HG03571 (cell line): ENCODE measurements at regions not wholly inside any gene's neighbourhood (a gene's known extent, or its start where the extent isn't known, plus 50 kb on each side); places are given as distances from the start of the nearest gene placed in this dataset.

ENCODE experiments used
- ATAC-seq: cut with Tn5 transposase; IDR thresholded peaks from one replicate; pipeline ENCODE4 v1.9.1; 2021; ENCODE audit not compliant: unreplicated experiment

DNA sequence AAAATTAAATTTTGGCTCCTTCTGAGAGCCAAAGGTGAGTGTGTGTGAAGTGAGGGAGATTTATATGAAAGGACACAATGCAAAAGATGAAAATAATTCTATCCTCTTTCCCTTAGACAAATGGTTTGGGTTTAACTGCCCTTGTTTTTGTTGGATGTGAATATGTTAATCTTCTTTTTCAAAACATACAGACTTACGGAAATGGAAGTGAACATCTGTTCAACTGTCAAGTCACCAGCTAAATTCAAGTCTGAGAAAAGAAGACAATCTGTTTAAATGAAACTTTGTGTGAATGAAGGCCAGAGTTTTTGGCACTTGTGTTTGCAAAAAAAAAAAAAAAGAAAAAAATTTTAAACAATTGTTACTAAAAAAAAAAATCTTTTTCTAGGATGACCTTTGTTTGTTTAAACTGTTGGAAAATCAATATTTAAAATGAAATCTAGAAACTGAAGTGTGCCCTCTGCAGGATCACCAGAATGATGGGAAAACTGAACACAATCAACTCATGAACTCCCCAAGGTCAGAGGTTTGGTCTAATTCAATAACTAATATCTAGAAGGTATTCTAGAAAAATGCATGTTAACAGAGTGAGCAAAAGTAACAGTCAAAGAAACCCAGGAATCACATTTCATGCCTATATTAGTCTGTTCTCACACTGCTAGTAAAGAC, 448.8 kb downstream of the FLRT2 start:
- no peak for ATAC-seq

DNA sequence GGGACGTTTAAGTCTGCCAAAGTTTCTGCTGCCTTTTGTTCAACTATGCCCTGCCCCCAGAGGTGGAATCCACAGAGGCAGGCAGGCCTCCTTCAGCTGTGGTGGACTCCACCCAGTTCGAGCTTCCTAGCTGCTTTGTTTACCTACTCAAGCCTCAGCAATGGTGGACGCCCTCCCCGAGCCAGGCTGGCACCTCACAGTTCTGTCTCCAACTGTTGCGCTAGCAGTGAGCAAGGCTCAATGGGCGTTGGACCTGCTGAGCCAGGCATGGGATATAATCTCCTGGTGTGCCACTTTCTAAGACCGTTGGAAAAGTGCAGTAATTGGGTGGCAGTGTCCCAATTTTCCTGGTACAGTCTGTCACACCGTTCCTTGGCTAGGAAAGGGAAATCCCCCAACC, 444.7 kb downstream of the FLRT2 start:
- no peak for ATAC-seq

DNA sequence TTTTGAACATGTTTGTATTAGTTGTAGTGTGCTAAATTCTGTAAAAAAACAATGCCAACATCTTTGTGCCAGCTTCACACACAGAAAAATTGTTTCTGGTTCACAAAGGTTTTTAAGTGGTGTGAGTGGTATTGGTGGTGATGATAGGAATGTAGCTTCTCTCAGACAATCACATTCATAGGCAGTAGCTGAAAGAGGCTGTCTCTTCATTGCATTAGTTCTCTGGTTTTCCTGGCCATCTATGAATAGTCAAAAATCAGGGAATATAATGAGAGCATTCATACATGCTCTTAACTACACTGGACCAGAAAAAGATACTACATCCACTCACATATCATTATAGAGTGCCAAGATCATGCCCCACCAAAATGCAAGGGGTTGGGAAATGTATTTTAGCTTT, 433.5 kb downstream of the FLRT2 start:
- ATAC-seq: no peak

DNA sequence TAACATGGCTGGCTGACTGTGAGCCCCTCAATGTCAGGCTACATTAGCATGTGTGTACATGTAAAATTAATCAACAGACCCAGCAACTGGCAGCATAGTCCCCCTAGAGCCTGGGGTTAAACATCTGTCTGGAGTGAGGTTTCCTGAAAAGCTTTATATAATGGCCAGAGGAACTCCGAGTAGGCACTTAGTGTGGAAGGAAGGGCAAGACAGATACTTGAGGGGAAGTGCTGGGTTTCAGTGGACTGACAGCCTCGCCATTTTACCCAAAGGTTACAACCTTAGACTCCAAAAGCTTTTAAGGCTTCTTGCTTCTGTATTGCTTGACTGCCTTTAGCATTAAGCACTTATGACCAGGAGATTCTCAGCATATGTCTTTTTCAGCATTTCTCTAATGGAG, 430.8 kb downstream of the FLRT2 start:
- no peak for ATAC-seq

DNA sequence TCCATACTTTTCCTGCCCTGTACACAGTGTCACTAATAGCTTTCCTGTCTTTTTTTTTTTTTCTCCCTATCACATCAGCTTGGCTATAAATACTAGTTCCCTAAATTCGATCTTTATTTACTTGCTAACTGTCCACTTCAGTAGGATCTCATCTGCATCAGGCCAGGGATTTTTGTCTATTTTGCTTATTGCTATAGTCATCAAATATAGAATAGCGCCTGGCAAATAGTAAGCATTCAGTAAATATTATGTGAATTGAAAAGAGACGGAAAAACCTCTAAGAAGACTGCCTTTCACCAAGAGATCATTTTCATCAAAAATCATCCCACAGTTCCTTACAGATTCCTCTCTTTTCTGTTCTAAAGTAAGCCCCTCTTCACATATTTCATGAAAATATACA, 429.1 kb downstream of the FLRT2 start:
- ATAC-seq: no peak

DNA sequence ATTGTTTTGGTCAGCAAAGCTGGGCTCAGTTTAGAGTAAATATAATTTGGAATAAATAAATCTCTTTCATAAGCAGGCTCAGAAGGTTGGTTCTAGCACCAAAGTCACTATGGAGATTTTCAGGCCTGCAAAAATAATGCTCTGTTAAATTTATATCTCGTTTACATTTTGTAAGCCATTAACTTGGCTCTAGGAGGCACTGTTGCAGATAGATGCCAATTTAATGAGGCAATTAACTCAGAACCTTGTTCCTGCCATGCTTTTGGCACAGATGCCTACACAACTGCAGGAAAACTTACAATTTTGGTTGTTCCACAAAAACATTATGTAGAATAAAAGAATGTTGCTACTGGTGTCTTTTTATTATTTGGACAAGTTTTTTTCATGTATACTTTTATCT, 428.1 kb downstream of the FLRT2 start:
- ATAC-seq: no peak

DNA sequence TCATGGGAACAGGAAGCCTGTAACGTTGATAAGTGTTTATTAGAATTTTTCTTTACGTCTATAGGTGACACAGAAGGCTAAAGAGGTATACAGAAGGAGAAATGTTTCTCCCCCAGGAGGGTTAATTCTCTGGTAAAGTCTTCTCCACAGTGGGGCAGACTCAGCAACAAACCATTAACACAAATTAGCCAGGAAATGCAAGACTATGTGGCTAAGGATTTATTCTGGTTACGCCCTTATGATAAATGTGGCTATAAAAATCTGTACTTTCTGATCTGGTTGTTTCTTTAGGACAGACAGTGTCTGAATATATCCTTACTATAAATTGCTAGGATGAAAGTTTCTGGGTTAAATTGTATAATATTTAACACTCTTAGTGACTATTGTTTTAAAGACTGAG, 423.3 kb downstream of the FLRT2 start:
- ATAC-seq: no peak

DNA sequence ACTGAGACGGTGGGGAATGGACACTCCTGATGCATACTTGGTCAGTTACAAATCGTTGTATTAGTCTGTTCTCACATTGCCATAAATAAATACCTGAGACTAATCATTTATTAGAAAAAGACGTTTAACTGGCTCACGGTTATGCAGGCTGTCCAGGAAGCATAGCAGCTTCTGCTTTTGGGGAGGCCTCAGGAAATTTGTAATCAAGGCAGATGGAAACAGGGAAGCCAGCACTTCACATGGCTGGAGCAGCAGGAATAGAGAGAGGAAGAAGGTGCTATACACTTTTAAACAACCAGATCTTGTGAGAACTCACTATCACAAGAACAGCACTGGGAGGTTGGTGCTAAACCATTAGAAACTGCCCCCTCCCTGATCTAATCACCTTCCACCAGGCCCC, 418.2 kb downstream of the FLRT2 start:
- ATAC-seq: no peak

DNA sequence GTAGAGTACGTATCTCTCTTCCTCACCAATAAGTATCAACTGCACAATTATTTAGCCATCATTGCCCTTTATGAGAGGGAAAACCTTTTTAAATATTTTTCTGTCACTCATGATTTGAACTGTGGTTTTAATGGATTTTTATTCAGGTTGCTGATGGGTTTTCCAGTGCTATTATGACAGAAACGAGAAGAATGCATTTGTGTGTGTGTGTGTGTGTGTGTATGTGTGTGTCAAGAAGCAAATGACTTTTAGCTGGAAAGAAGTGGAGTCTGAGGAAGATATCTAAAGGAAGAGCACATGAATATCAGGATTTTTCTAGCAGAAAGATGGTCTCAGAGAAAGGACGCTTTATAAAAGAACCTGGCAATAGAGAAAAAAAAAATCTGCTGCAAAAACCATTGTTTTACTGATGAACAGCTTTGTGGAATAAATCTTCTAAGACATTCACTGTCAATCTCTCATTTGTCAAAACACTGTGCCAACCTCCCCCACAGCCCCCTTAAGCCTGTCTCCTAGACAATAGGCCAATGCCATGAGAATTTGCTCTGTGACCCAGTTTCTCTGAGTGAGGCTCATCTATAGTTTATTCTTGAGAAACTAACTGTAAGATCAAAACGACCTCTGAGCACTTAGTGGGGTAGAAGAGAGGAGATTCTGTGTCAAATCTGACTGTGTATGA, 417.7 kb downstream of the FLRT2 start:
- ATAC-seq: no peak

DNA sequence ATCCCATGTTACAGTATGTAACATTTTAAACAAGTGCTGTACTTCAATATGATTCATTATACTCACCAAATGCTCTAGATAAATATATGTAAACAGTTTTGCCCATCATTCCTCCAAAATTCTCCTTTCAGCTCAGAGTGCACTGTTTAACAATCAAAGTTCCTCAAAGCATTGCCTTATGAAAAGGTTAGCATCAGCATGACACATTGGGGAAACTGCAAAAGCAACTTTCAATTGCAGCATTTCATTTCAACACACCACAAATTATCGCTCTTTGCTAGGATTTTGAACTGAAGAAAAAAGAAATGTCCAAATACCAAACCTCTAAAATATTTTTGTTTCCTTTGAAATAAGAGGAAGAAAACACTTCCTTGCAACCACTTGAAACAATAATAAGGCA, 413.2 kb downstream of the FLRT2 start:
- ATAC-seq: no peak

DNA sequence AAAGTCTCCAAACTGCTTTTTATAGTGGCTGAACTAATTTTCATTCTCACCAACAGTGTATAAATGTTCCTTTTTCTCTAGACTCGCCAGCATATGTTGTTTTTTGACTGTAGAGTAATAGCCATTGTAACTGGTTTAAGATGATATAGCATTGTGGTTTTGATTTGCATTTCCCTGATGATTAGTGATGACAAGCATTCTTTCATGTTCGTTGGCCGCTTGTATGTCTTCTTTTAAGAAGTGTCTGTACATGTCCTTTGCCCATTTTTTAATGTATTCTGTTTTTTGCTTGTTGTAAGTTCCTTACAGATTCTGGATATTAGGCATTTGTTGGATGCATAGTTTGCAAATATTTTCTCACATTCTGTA, 404.9 kb downstream of the FLRT2 start:
- ATAC-seq: peak; percentile 41

DNA sequence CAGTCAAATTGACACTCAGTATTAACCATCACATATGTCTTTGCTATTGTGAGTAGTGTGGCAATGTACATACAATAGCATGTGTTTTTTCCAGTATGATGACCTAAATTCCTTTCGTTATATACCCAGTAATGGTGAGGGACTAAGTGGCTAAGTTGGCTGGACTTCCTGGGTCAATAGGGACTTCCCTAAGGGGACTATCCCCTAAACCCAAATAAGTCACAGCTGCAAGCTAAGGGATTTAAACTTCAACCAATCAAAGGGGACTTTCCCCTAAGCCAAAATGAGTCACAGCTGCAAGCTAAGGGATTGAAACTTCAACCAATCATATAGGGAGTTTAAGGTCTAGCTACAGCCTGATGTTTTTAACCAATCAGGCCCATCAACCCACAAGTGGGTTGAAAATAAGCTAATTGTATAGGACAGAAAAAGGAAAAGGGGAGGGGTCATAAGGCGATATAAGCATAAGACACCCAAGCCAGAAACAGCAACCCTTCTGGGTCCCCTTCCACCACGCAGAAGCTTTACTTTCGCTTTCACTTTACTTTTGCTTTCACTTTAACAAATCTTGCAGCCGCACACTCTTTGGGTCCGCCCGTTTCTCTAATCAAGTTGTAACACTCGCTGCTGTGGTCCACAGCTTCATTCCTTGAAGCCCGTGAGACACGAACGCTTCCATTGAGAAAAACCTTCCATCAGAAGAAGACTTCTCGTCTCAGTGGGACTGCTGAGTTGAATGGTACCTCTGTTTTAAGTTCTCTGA, 404.4 kb downstream of the FLRT2 start:
- ATAC-seq: peak; percentile 88

DNA sequence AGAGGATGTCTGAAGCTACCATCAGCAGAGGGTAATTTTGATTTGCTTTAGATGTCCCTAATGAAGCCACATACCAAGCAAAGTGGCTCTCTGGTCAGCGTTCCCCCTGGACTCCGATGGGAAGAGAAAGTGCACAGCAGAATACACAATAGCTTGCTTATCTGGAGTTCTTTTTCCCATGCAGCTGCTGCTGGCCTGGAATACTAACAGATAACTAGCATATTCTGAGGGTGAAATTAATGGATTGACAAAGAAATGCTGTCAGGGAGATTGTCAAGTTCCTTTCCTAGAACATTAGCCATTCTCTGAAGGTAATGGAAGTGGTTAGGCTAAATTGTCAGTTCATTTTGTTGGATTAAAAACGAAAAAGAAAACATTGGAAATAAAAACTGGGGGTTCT, 391.3 kb downstream of the FLRT2 start:
- ATAC-seq: no peak

DNA sequence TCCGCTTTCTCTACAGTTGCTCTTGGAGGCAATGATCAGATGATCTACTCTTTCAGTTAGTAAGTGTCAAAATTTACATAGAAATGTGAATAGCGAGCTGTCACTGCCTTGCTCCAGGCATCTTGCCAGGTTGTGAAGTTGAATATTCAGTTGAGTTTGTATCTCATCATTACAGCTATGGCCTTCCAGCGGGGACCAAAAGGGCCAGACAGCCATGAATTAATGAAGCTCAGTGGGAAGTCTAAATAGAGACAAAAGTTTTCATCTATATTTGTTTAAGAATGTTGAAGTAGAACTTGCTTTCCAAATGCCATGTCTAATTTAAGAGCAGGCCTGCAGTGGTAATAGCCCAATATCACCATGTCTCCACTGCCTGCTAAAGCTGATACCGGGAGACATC, 387.8 kb downstream of the FLRT2 start:
- ATAC-seq: no peak

DNA sequence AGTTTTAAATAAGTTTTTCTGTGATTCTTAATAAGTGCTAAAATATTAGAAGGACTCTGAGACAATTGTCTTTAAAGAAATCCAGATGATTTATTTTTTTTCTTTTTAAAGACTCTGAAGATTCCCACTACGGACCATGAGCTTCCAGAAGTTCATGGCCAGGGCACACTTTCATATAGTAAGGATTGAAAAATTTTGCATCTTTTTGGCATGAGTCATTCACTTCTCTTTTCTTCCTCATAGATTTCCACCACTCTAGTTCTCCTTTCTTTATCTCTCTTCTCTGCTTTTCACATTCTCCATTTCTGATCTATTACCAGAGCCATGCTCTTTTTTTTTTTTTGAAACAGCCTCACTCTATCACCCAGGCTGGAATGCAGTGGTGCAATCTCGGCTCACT, 385.8 kb downstream of the FLRT2 start:
- no peak for ATAC-seq

DNA sequence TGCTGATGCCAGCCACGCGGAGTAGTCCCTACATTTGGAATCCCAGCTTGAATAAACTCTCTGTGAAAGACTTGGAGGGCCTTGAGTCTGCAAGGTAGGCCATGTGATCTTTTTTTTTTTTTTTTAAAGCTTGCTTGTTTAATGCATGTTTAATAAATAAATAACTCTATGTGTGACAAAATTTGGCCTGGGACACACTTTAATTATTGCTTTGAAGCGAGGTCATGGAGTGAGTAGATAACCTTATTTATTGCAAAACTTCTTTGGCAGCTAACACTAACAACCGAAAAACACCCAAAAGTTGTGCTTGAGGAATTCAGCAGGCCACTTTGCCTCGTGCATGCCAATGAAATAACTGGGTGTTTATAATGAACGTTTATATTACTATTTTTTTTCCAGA, 382.2 kb downstream of the FLRT2 start:
- ATAC-seq: no peak

DNA sequence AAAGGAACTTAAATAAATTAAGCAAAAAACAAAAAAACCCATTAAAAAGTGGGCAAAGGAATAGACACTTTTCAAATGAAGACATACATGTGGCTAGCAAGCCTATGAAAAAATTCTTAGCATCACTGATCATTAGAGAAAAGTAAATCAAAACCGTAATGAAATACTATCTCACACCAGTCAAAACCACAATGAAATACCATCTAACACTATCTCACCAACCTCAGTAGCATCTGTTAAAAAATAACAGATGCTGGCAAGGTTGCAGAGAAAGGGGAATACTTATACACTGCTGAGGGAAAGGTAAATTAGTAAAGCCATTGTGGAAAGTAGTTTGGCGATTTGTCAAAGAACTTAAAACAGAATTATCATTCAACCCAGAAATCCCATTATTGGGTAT, 381.1 kb downstream of the FLRT2 start:
- no peak for ATAC-seq

DNA sequence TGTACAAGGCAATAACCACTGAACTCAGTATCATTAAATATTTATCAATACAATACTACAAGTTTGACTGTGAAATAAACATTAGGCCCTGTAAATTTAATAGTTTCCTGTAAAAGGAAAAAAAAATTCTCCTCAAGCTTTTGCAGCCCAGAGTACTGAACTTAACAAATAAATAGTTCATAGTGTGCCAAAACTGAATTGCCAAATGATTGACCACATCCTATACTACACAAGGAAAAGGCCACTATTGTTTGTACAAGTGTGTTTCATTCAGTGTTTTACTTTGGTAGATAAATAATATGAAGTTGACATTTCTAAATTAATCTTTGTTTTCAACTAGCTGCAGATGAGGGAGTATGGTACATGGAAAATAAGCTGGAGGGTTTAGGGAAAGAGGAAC, 379.6 kb downstream of the FLRT2 start:
- no peak for ATAC-seq

DNA sequence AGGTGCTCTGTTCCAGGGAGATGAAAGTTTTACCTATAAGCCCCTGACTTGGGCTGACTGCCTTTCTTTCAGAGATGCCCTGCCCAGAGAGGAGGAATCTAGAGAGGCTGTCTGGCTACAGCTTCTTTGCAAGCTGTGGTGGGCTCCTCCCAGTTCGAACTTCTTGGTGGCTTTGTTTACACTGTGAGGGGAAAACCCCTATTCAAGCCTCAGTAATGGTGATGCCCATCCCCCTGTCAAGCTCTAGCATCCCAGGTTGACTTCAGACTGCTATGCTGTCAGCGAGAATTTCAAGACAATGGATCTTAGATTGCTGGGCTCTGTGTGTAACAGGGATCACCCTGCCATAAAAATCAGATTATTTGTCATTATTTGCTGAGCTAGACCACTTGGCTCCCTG, 377.6 kb downstream of the FLRT2 start:
- no peak for ATAC-seq

DNA sequence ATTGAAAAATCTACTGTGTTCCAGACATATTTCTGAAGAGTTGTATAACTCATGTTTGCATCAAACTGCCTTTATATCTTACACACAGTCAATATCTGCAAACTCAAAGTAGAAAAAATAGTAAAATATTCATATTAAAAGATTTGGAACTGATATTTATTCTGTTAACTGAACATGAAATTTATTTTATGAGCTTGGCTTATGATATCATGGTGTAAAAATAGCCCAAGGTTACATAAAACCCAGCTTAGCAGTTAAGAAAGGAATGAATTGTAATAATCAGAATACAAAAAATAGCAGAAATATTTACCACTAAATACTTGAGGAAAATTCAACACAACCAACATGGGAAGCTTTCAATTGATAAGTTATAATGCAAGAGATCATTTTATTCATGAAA, 367.9 kb downstream of the FLRT2 start:
- ATAC-seq: no peak

DNA sequence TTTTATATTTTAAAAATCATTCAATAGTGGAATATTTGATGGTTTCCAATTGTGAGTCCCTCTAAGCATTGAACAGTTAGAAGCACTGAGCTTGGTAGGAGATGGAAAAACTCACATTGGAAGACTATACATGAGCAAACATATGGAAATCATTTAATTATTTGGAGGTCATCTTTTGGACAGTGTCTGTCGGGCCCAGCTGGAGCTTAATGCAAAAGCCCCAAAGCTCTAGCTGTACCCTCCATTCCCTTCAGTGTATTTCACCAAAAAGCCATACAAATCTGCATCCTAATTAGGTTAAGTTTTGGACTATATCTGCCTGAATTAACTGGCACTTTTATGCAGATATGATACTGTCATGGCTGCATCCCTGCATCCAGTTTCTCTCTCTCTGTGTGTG, 365.7 kb downstream of the FLRT2 start:
- ATAC-seq: no peak

DNA sequence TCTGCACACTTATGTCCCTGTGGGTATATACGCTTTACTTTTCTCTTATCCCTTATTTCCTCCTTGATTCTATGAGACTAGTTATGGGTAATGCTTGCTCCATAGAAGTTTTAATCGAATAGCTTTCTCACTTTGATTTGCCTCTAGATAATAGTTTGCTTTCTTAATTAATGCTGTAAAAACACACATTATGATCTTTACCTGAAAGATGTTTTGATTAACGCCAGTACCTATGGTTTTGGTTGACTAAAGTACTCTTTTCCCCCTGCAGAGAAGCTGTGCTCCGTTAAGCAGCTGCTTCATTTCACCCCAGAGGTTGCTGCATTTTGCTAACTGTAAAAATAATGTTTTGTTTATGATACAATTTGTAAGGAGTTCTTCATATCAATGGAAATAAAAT, 362.3 kb downstream of the FLRT2 start:
- no peak for ATAC-seq
